H9 (cell line): ENCODE measurements at regions not wholly inside any gene's neighbourhood (a gene's known extent, or its start where the extent isn't known, plus 50 kb on each side); places are given as distances from the start of the nearest gene placed in this dataset.

Source experiments
- DNase-seq: peaks from one replicate; pipeline ENCODE4 v3.0.0-alpha.2; 2017
- H2AFZ ChIP-seq: one replicate; pipeline ENCODE4 v1.6.1; 2013; ENCODE audit warnings: mild to moderate bottlenecking, low read length, control low read depth, moderate library complexity
- H2AK5ac ChIP-seq: 2 replicates; pipeline ENCODE4 v1.6.1; 2013; ENCODE audit warnings: low read length, control low read depth, mixed read lengths; ENCODE audit not compliant: insufficient read length
- H2BK120ac ChIP-seq: one replicate; pipeline ENCODE4 v1.6.1; 2013; ENCODE audit warnings: low read depth, mild to moderate bottlenecking, low read length, control low read depth, inconsistent platforms; ENCODE audit not compliant: poor library complexity, severe bottlenecking
- H2BK12ac ChIP-seq: 2 replicates; pipeline ENCODE4 v1.6.1; 2013; ENCODE audit warnings: low read length, control low read depth, mixed read lengths, low read depth; ENCODE audit not compliant: insufficient read length
- H2BK15ac ChIP-seq: 2 replicates; pipeline ENCODE4 v1.6.1; 2013; ENCODE audit warnings: low read depth, low read length, control low read depth
- H2BK20ac ChIP-seq: one replicate; pipeline ENCODE4 v1.6.1; 2013; ENCODE audit warnings: low read depth, mild to moderate bottlenecking, low read length, control low read depth, inconsistent platforms; ENCODE audit not compliant: poor library complexity, severe bottlenecking
- H2BK5ac ChIP-seq: 2 replicates; pipeline ENCODE4 v1.6.1; 2013; ENCODE audit warnings: low read length, control low read depth, mixed read lengths; ENCODE audit not compliant: insufficient read length
- H3K14ac ChIP-seq: 2 replicates; pipeline ENCODE4 v1.6.1; 2013; ENCODE audit warnings: low read length, control low read depth; ENCODE audit not compliant: insufficient read depth
- H3K18ac ChIP-seq: 2 replicates; pipeline ENCODE4 v1.6.1; 2013; ENCODE audit warnings: low read depth, mild to moderate bottlenecking, mixed read lengths, low read length, control low read depth; ENCODE audit not compliant: insufficient read length
- H3K23ac ChIP-seq: 2 replicates; pipeline ENCODE4 v1.6.1; 2013; ENCODE audit warnings: low read length, control low read depth, mixed read lengths, low read depth; ENCODE audit not compliant: insufficient read length
- H3K23me2 ChIP-seq: 2 replicates; pipeline ENCODE4 v1.6.1; 2013; ENCODE audit warnings: low read depth, mild to moderate bottlenecking, mixed read lengths, low read length, control low read depth; ENCODE audit not compliant: insufficient read length, poor library complexity, severe bottlenecking
- H3K27ac ChIP-seq: 2 replicates; pipeline ENCODE4 v1.5.1; 2013; ENCODE audit warnings: low read length, control low read depth, mixed read lengths, low read depth; ENCODE audit not compliant: insufficient read length
- H3K27me3 ChIP-seq: 2 replicates; pipeline ENCODE4 v1.6.1; 2013; ENCODE audit warnings: low read length, control low read depth, inconsistent platforms; ENCODE audit not compliant: insufficient read depth
- H3K4ac ChIP-seq: 2 replicates; pipeline ENCODE4 v1.6.1; 2013; ENCODE audit warnings: low read depth, mild to moderate bottlenecking, control low read depth, inconsistent platforms, low read length, moderate library complexity
- H3K4me1 ChIP-seq: 2 replicates; pipeline ENCODE4 v1.6.1; 2013; ENCODE audit warnings: low read length, control low read depth, inconsistent platforms; ENCODE audit not compliant: insufficient read depth
- H3K4me2 ChIP-seq: 2 replicates; pipeline ENCODE4 v1.6.1; 2013; ENCODE audit warnings: low read length, control low read depth, mixed read lengths; ENCODE audit not compliant: insufficient read length, insufficient read depth
- H3K56ac ChIP-seq: 2 replicates; pipeline ENCODE4 v1.6.1; 2013; ENCODE audit warnings: low read depth, mild to moderate bottlenecking, mixed read lengths, low read length, control low read depth; ENCODE audit not compliant: insufficient read length
- H3K79me1 ChIP-seq: 2 replicates; pipeline ENCODE4 v1.6.1; 2013; ENCODE audit warnings: low read depth, mild to moderate bottlenecking, moderate library complexity, low read length, control low read depth, inconsistent platforms; ENCODE audit not compliant: insufficient read depth, poor library complexity, severe bottlenecking
- H3K79me2 ChIP-seq: 2 replicates; pipeline ENCODE4 v1.6.1; 2013; ENCODE audit warnings: low read length, control low read depth, inconsistent platforms; ENCODE audit not compliant: insufficient read depth
- H3K9ac ChIP-seq: 2 replicates; pipeline ENCODE4 v1.6.1; 2013; ENCODE audit warnings: low read length, control low read depth, mixed read lengths; ENCODE audit not compliant: insufficient read length; ENCODE audit errors: extremely low read depth
- H3K9me3 ChIP-seq: one replicate; pipeline ENCODE4 v1.6.1; 2013; ENCODE audit warnings: low read depth, low read length, inconsistent platforms; ENCODE audit not compliant: control insufficient read depth
- H3T11ph ChIP-seq: one replicate; pipeline ENCODE4 v1.6.1; 2013; ENCODE audit warnings: mild to moderate bottlenecking, low read length, control low read depth, inconsistent platforms
- H4K20me1 ChIP-seq: one replicate; pipeline ENCODE4 v1.6.1; 2013; ENCODE audit not compliant: control insufficient read depth, insufficient read length, insufficient read depth
- H4K5ac ChIP-seq: 2 replicates; pipeline ENCODE4 v1.6.1; 2013; ENCODE audit warnings: low read depth, mild to moderate bottlenecking, mixed read lengths, low read length, control low read depth; ENCODE audit not compliant: insufficient read length
- H4K8ac ChIP-seq: replicated peaks from 2 replicates; pipeline ENCODE4 v1.6.1; 2013; ENCODE audit warnings: low read length, control low read depth, mixed read lengths, low read depth; ENCODE audit not compliant: insufficient read length
- H4K91ac ChIP-seq: 2 replicates; pipeline ENCODE4 v1.6.1; 2013; ENCODE audit warnings: low read depth, mild to moderate bottlenecking, moderate library complexity, mixed read lengths, low read length, control low read depth; ENCODE audit not compliant: insufficient read length
- H3K27ac Mint-ChIP-seq, 3 experiments: 2 replicates in 2 of 3; 3 replicates in 1 of 3; pipeline ENCODE4 v1.8.0; 2020 to 2021; ENCODE audit warnings: mixed read lengths in 3 of 3, mild to moderate bottlenecking in 1 of 3, moderate library complexity in 1 of 3
- H3K27me3 Mint-ChIP-seq: 2 replicates; pipeline ENCODE4 v1.8.0; 2021; ENCODE audit warnings: low read depth, mild to moderate bottlenecking, moderate library complexity, mixed read lengths
- H3K36me3 Mint-ChIP-seq, 3 experiments: 2 replicates in 2 of 3; 3 replicates in 1 of 3; pipeline ENCODE4 v1.8.0; 2020 to 2021; ENCODE audit warnings: low read depth in 3 of 3, mixed read lengths in 3 of 3; ENCODE audit not compliant: insufficient read depth in 1 of 3
- H3K4me1 Mint-ChIP-seq, 2 experiments: 2 replicates each; pipeline ENCODE4 v1.8.0; 2020; ENCODE audit warnings: mixed read lengths in 2 of 2
- H3K4me3 Mint-ChIP-seq, 2 experiments: 2 replicates in 1 of 2; 3 replicates in 1 of 2; pipeline ENCODE4 v1.8.0; 2020 to 2021; ENCODE audit warnings: mild to moderate bottlenecking in 2 of 2, mixed read lengths in 2 of 2, moderate library complexity in 1 of 2
- H3K9me3 Mint-ChIP-seq, 2 experiments: 2 replicates in 1 of 2; 3 replicates in 1 of 2; pipeline ENCODE4 v1.8.0; 2020; ENCODE audit warnings: mild to moderate bottlenecking in 2 of 2, mixed read lengths in 2 of 2, moderate library complexity in 1 of 2
- CTCF ChIP-seq: fragments of 200-600 bp; sonication (generic); conservative IDR thresholded peaks from 3 replicates; pipeline ENCODE4 v1.8.0; 2021; ENCODE audit warnings: antibody characterized with exemption, mild to moderate bottlenecking
- WGBS: extraction: QIAGEN DNeasy Blood & Tissue Kit; methylation state at CpG from one replicate; pipeline ENCODE4 v1.1.7; 2013; ENCODE audit warnings: missing lambda C conversion rate, low lambda C conversion rate, mixed read lengths; ENCODE audit not compliant: insufficient read length; ENCODE audit errors: extremely low coverage; 5-methylcytosine and 5-hydroxymethylcytosine counted together

DNA sequence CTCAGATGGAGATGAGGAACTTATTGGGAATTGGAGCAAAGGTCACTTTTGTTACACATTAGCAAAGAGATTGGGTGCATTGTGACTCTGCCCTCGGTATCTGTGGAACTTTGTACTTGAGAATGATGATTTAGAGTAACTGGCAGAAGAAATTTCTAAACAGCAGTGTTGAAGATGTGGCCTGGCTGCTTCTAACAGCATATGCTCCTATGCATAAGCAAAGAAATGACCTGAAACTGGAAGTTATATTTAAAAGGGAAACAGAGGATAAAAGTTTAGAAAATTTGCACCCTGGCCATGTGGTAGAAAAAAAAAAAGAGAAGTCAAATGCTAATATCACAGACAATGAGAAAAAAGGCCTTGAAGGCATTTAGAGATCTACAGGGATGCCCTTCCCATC is 256.8 kb upstream of the ZC3H15 start:
- Histone ChIP-seq H4K20me1 (no peaks in the 10 kb centered on the region), H3T11ph (no peak overlapping the region), H3K23me2 (no peaks in the 10 kb centered on the region), H3K18ac (no peak overlapping the region), H2AFZ (no peak overlapping the region), H2BK20ac (no peak overlapping the region), H3K27me3 (no peaks in the 10 kb centered on the region), H3K9me3 (peaks cover 19% of the 10 kb centered on the region), H2BK12ac (no peak overlapping the region), H3K4ac (no peak overlapping the region), H3K4me2 (no peak overlapping the region), H2BK15ac (no peak overlapping the region), H4K91ac (no peak overlapping the region), H2BK120ac (no peak overlapping the region), H4K8ac (no peak overlapping the region), H3K9ac (no peak overlapping the region), H3K27ac (no peak overlapping the region), H3K14ac (no peak overlapping the region), H3K56ac (no peak overlapping the region), H3K23ac (no peak overlapping the region), H3K79me2 (no peaks in the 10 kb centered on the region), H3K79me1 (no peaks in the 10 kb centered on the region), H3K4me1 (no peaks in the 10 kb centered on the region), H4K5ac (no peak overlapping the region), H2BK5ac (no peak overlapping the region), H2AK5ac (no peak overlapping the region)
- Mint-ChIP-seq H3K27ac (no peak overlapping the region), H3K4me3 (no peak overlapping the region), H3K36me3 (peaks cover 46 to 79% (median 57%) of the 10 kb centered on the region in 3 experiments), H3K4me1 (no peaks in the 10 kb centered on the region), H3K9me3 (peaks cover 70 to 73% of the 10 kb centered on the region in 2 experiments), H3K27me3 (no peaks in the 10 kb centered on the region; the same call in 1 of the 2 replicates)
- TF ChIP-seq CTCF, result no peak
- no CpG with 5 or more reads among the region's 1 CpG for WGBS
- DNase-seq, result no peak
